PFSK-1 (cell line): ENCODE measurements at regions not wholly inside any gene's neighbourhood (a gene's known extent, or its start where the extent isn't known, plus 50 kb on each side); places are given as distances from the start of the nearest gene placed in this dataset.

Experiments used
- POLR2AphosphoS5 ChIP-seq: IDR thresholded peaks from 2 replicates; pipeline ENCODE4 v1.6.1; 2012; ENCODE audit warnings: low read depth, mild to moderate bottlenecking, control low read depth, low read length, moderate library complexity
- TAF1 ChIP-seq: IDR thresholded peaks from 2 replicates; pipeline ENCODE4 v1.6.1; 2012; ENCODE audit warnings: low read length, control low read depth, borderline replicate concordance; ENCODE audit not compliant: insufficient read depth
- TF ChIP-seq, protein P1 (sequence below), 2 experiments: IDR thresholded peaks; 2 replicates each; pipeline versions ENCODE4 v1.6.1 to v1.8.0; 2011 to 2012; ENCODE audit warnings: low read depth in 2 of 2, low read length in 2 of 2, control low read depth in 1 of 2, inconsistent platforms in 1 of 2, mild to moderate bottlenecking in 1 of 2, moderate library complexity in 1 of 2; ENCODE audit not compliant: insufficient read depth in 1 of 2

- TF ChIP-seq TAF1, result no peak
- TF ChIP-seq, protein P1, sequence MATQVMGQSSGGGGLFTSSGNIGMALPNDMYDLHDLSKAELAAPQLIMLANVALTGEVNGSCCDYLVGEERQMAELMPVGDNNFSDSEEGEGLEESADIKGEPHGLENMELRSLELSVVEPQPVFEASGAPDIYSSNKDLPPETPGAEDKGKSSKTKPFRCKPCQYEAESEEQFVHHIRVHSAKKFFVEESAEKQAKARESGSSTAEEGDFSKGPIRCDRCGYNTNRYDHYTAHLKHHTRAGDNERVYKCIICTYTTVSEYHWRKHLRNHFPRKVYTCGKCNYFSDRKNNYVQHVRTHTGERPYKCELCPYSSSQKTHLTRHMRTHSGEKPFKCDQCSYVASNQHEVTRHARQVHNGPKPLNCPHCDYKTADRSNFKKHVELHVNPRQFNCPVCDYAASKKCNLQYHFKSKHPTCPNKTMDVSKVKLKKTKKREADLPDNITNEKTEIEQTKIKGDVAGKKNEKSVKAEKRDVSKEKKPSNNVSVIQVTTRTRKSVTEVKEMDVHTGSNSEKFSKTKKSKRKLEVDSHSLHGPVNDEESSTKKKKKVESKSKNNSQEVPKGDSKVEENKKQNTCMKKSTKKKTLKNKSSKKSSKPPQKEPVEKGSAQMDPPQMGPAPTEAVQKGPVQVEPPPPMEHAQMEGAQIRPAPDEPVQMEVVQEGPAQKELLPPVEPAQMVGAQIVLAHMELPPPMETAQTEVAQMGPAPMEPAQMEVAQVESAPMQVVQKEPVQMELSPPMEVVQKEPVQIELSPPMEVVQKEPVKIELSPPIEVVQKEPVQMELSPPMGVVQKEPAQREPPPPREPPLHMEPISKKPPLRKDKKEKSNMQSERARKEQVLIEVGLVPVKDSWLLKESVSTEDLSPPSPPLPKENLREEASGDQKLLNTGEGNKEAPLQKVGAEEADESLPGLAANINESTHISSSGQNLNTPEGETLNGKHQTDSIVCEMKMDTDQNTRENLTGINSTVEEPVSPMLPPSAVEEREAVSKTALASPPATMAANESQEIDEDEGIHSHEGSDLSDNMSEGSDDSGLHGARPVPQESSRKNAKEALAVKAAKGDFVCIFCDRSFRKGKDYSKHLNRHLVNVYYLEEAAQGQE (IDR thresholded peaks at IDR 0.05; ENCODE audit: insufficient read depth in 1 of 2, low read depth in 2 of 2, low read length in 2 of 2), result no peak
- no peak for TF ChIP-seq POLR2AphosphoS5
These were observed 55.9 kb upstream of the LEF1 start for GRCh38 chr4:108224611-108225053.
